HG02852 (cell line): ENCODE measurements at regions not wholly inside any gene's neighbourhood (a gene's known extent, or its start where the extent isn't known, plus 50 kb on each side); places are given as distances from the start of the nearest gene placed in this dataset.

Experiments used
- ATAC-seq: cut with Tn5 transposase; IDR thresholded peaks from one replicate; pipeline ENCODE4 v1.9.1; 2021; ENCODE audit warnings: mild to moderate bottlenecking, moderate library complexity; ENCODE audit not compliant: unreplicated experiment

- no peak for ATAC-seq
Measured at GRCh38 chr3:72133329-72134011, 348.5 kb upstream of the PROK2 start.

DNA sequence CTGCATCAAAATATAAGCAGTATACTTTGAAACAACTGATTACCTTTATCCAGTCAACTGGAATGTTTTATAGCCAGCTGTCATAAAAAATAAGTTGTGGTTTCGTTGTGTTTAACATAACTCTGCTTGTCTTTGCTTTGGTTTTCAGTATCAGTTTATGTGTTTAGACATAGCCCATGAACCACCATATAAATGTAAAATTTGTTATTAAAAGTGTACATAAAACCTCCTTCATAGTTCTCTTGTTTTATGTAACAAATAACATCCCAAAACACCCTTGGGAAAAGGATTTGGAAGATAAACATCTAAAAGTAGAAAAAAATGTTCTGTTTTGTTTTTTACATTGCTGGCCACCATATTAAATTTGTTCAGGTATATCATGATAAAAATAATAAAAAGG is 347.0 kb upstream of the PROK2 start:
- no peak for ATAC-seq

DNA sequence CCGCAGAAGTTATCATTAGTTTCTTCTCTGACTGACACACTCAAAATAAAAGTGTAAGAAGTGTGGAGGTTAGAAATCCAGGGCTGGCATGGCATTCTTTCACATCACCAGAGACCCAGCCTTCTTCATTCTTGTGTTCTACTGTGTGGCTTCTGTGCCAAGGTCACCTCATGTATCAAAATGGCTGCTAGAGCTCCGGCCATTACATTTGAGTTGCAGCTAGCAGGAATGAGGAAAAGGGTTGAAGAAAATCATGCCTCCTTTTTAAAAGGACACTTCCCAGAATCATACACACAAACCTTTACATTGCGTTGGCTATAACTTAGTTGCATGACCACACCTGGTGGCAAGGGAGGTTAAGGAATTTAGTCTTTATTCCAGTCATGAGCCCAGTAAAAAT is 345.6 kb upstream of the PROK2 start:
- no peak for ATAC-seq

DNA sequence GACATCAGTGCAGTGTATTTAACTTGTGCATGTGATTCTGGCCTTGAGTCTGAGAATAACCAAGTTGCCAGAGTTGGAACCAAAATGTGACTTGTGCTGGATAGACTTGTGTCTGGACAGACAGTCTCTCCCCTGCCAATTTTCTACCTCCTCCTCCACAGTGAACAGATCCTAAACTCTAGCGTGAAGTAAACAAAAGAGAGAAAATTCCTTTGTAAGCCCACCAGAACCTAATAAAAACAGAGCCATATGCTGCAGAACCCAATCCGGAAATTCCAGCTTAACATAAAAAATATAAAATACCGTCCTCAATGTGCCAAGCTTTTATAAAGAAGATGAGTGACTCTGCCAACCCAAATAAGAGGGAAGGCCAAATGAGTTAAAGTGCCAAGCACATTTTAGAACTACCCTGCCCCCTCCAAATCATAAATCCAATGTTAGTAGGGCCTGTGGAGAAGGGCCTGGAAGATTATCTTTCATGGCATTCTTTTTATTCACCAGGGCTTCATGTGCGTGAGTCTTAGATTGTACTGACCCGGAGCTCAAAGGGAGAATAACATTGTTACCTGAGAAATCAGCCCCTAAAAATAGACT is 344.6 kb upstream of the PROK2 start:
- no peak for ATAC-seq

DNA sequence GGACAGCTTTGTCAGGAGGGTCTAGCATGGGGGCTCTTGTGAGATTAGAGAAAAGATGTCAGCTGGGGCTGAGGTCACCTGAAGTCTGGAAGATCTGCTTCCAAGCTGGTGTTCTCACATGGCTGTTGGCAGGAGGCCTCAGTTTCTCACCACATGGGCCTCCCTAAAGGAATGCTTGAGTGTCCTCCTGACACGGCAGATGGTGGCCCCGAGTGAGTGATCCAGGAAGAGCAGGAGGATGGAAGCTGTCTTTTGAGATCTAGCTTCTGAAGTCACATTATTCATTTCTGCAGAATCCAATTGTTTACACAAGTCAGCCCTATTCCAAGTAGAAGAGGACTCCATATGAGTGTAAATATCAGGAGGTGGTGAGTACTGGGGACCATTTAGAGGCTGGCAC is 344.0 kb upstream of the PROK2 start:
- ATAC-seq, result no peak

- ATAC-seq, result peak; percentile 57
Measured at GRCh38 chr3:72127844-72128243, 342.9 kb upstream of the PROK2 start.

DNA sequence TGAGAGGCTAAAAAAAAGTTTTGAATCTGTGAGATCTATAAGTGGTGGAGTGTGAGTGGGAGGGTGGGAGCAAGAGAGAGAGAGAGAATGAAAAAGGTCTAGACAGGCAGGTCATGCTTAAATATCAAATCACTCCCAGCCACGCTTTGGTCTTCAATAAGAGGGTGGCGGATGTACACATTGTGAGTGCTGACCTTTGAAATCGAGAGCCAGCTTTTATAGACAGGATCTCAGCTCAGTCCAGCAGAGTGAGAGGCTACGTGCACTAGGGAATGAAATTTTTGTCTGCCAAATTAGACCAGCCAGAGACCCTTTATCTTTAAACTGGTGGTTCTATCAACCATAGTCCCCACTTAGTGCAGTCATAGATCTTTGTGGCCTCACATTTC is 342.3 kb upstream of the PROK2 start:
- no peak for ATAC-seq

- no peak for ATAC-seq
Measured at GRCh38 chr3:72126441-72127223, 341.7 kb upstream of the PROK2 start.

- ATAC-seq, result peak; percentile 74
Measured at GRCh38 chr3:72123908-72124441, 339.0 kb upstream of the PROK2 start.

- peak; percentile 80 for ATAC-seq
Measured at GRCh38 chr3:72120806-72121778, 336.1 kb upstream of the PROK2 start.

DNA sequence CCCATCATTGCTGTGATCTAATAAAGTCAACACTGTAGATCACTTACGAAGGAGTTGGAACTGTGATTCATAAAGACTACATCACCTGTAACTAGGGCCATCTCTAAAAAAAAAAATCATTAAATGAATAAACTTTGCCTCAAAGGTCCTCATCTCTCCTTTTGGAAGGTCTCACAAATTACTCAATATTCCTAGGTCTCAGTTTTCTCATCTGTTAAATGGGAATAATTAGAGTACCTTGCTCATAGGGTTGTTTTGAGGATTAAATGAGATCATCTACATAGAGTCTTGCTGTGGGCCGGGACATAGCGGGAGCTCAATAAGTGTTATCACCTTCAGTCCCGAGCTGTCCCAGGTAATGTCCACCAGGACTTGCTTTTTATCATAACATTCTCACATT is 335.1 kb upstream of the PROK2 start:
- no peak for ATAC-seq

GRCh38 chr3:72118628-72119027 is 333.7 kb upstream of the PROK2 start:
- ATAC-seq, result no peak

DNA sequence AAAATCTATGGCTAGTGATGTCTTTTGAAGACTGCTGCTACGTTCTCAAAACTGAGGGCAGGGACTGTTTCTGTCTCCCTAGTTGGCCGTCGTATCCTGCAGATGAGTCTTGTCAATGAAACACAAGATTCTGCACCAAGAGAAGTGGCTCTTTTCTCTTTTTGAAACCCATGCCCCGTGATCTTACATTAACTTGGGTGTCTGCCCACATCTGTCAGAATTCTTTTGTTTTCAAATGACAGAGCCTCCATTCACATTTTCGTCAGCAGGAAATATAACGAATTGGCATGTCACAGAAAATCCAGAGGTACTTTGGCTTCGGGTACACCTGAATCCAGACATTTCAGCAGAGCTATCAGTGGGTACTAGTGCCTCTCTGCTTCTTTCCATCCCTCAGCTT is 331.3 kb upstream of the PROK2 start:
- ATAC-seq, result no peak

GRCh38 chr3:72115307-72115706 is 330.4 kb upstream of the PROK2 start:
- ATAC-seq, result no peak

- ATAC-seq, result no peak
Measured at GRCh38 chr3:72114773-72115172, 329.8 kb upstream of the PROK2 start.

DNA sequence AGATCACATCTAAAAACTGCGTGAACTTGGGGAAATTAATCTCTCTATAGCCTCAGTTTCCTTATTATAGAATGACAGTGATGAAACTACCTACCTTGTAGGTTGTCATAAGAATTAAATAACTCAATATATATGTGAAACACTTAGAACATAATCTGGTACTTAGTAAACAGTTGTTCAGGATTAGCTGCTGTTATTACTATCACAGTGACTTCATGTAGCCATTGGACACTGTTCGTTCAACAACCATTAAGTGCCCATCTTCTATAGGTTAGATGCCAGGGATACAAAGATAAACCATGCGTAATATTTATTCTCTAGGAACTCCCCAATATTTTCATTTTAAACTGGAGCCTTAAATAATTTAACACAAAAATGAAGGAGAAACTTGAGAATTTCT is 329.0 kb upstream of the PROK2 start:
- no peak for ATAC-seq

GRCh38 chr3:72113564-72113963 is 328.6 kb upstream of the PROK2 start:
- ATAC-seq, result no peak

DNA sequence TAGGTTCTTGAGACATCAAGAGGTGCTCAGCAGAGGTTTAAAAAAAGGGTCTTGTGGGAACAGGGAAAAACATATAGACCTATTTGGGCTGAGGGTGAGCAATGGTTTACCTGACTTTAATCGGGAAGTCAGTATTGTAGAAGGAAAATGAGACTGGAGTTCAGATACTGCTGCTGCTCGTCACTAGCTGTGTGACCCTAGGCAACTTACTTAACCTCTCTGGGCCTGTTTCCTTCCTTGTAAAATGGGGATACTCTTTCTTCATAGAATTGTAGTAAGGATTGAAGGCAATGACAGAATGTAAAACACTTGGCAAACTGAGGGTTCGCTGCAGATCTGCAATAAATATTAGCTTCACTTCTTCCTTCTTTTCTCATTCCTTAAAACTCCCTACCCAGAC is 327.5 kb upstream of the PROK2 start:
- no peak for ATAC-seq

GRCh38 chr3:72111265-72112205 is 326.6 kb upstream of the PROK2 start:
- no peak for ATAC-seq
